PC-9 (cell line): ENCODE measurements at regions not wholly inside any gene's neighbourhood (a gene's known extent, or its start where the extent isn't known, plus 50 kb on each side); places are given as distances from the start of the nearest gene placed in this dataset.

Source experiments
- CTCF ChIP-seq: fragments of 200-600 bp; sonication (generic); conservative IDR thresholded peaks from 2 replicates; pipeline ENCODE4 v1.6.1; 2017; ENCODE audit warnings: mixed run types, antibody characterized with exemption, mild to moderate bottlenecking, moderate library complexity
- EZH2 ChIP-seq: fragments of 200-600 bp; sonication (generic); IDR thresholded peaks from 2 replicates; pipeline ENCODE4 v1.8.0; 2017; ENCODE audit warnings: antibody characterized with exemption, low read depth

- TF ChIP-seq CTCF (no peak), EZH2 (no peak)
Observed at GRCh38 chr15:96966554-96966953, 636.1 kb downstream of the NR2F2 start.
